ENCODE measurements at regions not wholly inside any gene's neighbourhood (a gene's known extent, or its start where the extent isn't known, plus 50 kb on each side); places are given as distances from the start of the nearest gene placed in this dataset.

DNA sequence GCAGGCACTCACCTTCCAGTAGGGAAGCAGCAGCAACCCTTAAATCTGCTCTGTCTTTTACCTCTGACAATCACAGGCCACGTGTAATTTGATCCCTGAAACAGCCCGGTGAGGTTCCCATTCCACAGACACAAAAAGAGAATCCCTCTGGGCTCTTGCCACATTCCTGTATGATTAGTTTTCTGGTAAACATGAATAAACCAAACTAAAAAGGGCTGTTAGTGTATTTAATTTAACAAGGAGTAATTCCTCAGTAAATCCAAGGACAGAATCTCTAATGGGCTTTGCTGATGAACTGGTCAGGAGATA lies 186.9 kb downstream of the FAM43A start:
- no peak for TF ChIP-seq POLR2AphosphoS5 (IDR thresholded peaks at IDR 0.05; ENCODE audit: borderline replicate concordance, low read depth, low read length)
- no peak for TF ChIP-seq EZH2 (IDR thresholded peaks at IDR 0.05)
- no peak for TF ChIP-seq FOXP2 (optimal IDR thresholded peaks at IDR 0.05; ENCODE audit: control extremely low read depth, extremely low read length, insufficient read depth)

Measured in SK-N-MC (cell line).